ENCODE measurements at regions not wholly inside any gene's neighbourhood (a gene's known extent, or its start where the extent isn't known, plus 50 kb on each side); places are given as distances from the start of the nearest gene placed in this dataset.

- DNase-seq (ENCODE audit: low read depth in 1 of 2, low spot score in 1 of 2), result no peak
- TF ChIP-seq SPI1 (IDR thresholded peaks at IDR 0.05; ENCODE audit: borderline replicate concordance, low read depth) (no peak), GABPA (IDR thresholded peaks at IDR 0.05; ENCODE audit: low read depth) (no peak), REST (IDR thresholded peaks at IDR 0.05; ENCODE audit: insufficient replicate concordance, low read depth) (no peak), POLR2AphosphoS5 (IDR thresholded peaks at IDR 0.05; ENCODE audit: low read depth) (no peak), CTCF (IDR thresholded peaks at IDR 0.05; ENCODE audit: insufficient read depth, low read length) (no peak)
- H3K4me3 ChIP-seq (replicated peaks; ENCODE audit: insufficient read depth, low read length), result no peak overlapping the region
- no peaks in the 10 kb centered on the region for H3K27me3 ChIP-seq (ENCODE audit: insufficient read depth, poor library complexity, severe bottlenecking)
- H3K27ac ChIP-seq (replicated peaks), result no peak overlapping the region
Measured at GRCh38 chr3:168362156-168362555, 266.4 kb upstream of the GOLIM4 start.

- H3K27ac ChIP-seq (replicated peaks), result no peak overlapping the region
- no peak for DNase-seq (ENCODE audit: low read depth in 1 of 2, low spot score in 1 of 2)
- no peaks in the 10 kb centered on the region for H3K27me3 ChIP-seq (ENCODE audit: insufficient read depth, poor library complexity, severe bottlenecking)
- H3K4me3 ChIP-seq (replicated peaks; ENCODE audit: insufficient read depth, low read length), result no peak overlapping the region
- no peak for TF ChIP-seq CTCF (IDR thresholded peaks at IDR 0.05; ENCODE audit: insufficient read depth, low read length)
- TF ChIP-seq GABPA (IDR thresholded peaks at IDR 0.05; ENCODE audit: low read depth), result no peak
- no peak for TF ChIP-seq SPI1 (IDR thresholded peaks at IDR 0.05; ENCODE audit: borderline replicate concordance, low read depth)
- no peak for TF ChIP-seq REST (IDR thresholded peaks at IDR 0.05; ENCODE audit: insufficient replicate concordance, low read depth)
- no peak for TF ChIP-seq POLR2AphosphoS5 (IDR thresholded peaks at IDR 0.05; ENCODE audit: low read depth)
Measured at GRCh38 chr3:168360993-168361392, 265.3 kb upstream of the GOLIM4 start.

GRCh38 chr3:168342946-168343850 lies 247.5 kb upstream of the GOLIM4 start:
- H3K27me3 ChIP-seq (ENCODE audit: insufficient read depth, poor library complexity, severe bottlenecking), result no peaks in the 10 kb centered on the region
- no peak for DNase-seq (ENCODE audit: low read depth in 1 of 2, low spot score in 1 of 2)

More at GRCh38 chr3:168342946-168343850, 247.5 kb upstream of the GOLIM4 start:
- TF ChIP-seq CTCF (IDR thresholded peaks at IDR 0.05; ENCODE audit: insufficient read depth, low read length) (no peak), SPI1 (IDR thresholded peaks at IDR 0.05; ENCODE audit: borderline replicate concordance, low read depth) (no peak), REST (IDR thresholded peaks at IDR 0.05; ENCODE audit: insufficient replicate concordance, low read depth) (no peak)
- Histone ChIP-seq H3K4me3 (replicated peaks; ENCODE audit: insufficient read depth, low read length) (no peak overlapping the region), H3K27ac (replicated peaks) (no peak overlapping the region)

Data from HL-60 (cell line).